Parathyroid adenoma (tissue), 2 donors: ENCODE measurements at regions not wholly inside any gene's neighbourhood (a gene's known extent, or its start where the extent isn't known, plus 50 kb on each side); places are given as distances from the start of the nearest gene placed in this dataset.

Source experiments
- H2AFZ ChIP-seq: fragments of 300-600 bp; sonication (generic); one replicate; pipeline ENCODE4 v1.7.0; 2017; ENCODE audit warnings: antibody characterized with exemption, mild to moderate bottlenecking
- H3K27ac ChIP-seq: fragments of 300-600 bp; sonication (generic); one replicate; pipeline ENCODE4 v1.7.0; 2017
- H3K27me3 ChIP-seq: fragments of 300-600 bp; sonication (generic); one replicate; pipeline ENCODE4 v1.7.0; 2017; ENCODE audit warnings: low read length; ENCODE audit not compliant: control insufficient read depth, insufficient read depth
- H3K36me3 ChIP-seq: fragments of 300-600 bp; sonication (generic); one replicate; pipeline ENCODE4 v1.7.0; 2017; ENCODE audit warnings: low read length; ENCODE audit not compliant: control insufficient read depth, insufficient read depth
- H3K4me1 ChIP-seq: fragments of 300-600 bp; sonication (generic); one replicate; pipeline ENCODE4 v1.7.0; 2017; ENCODE audit warnings: control low read depth
- H3K4me2 ChIP-seq: fragments of 300-600 bp; sonication (generic); one replicate; pipeline ENCODE4 v1.7.0; 2017; ENCODE audit warnings: low read length
- H3K4me3 ChIP-seq: fragments of 300-600 bp; sonication (generic); one replicate; pipeline ENCODE4 v1.7.0; 2017; ENCODE audit warnings: low read depth, low read length
- H3K79me2 ChIP-seq: fragments of 300-600 bp; sonication (generic); one replicate; pipeline ENCODE4 v1.7.0; 2017; ENCODE audit warnings: control low read depth
- H3K9ac ChIP-seq: fragments of 300-600 bp; sonication (generic); one replicate; pipeline ENCODE4 v1.7.0; 2017; ENCODE audit warnings: mild to moderate bottlenecking
- H3K9me3 ChIP-seq: fragments of 300-600 bp; sonication (generic); one replicate; pipeline ENCODE4 v1.7.0; 2017; ENCODE audit warnings: low read length; ENCODE audit not compliant: control insufficient read depth
- TF ChIP-seq, protein P1 (sequence below): fragments of 300-600 bp; sonication (generic); IDR thresholded peaks from one replicate; pipeline ENCODE4 v1.7.0; 2017; ENCODE audit warnings: antibody characterized with exemption, mild to moderate bottlenecking
- donor health status: primary hyperparathyroidism.

DNA sequence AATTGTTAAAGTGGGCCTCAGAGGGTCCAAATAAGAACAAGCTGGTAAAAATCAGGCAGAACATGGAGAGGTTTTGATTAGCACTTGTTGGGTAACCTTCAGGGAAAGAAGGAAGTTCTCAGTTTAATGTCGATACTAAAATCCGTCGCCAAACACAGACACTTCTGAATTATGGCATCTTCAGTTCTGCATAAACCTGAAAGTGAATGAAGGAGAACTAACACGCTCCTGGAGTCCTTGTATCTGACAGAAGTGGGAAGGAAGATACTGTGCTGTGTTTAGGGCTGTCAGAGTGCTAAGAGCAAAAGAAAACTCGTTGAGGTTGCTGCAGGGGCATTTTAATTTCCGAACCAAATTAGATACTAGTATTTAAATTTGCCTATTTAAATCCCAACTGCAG, 106.2 kb downstream of the TMA16 start:
- no peaks in the 10 kb centered on the region for H3K9me3 ChIP-seq
- H3K4me2 ChIP-seq = no peak overlapping the region
- H3K36me3 ChIP-seq = no peaks in the 10 kb centered on the region
- TF ChIP-seq, protein P1, sequence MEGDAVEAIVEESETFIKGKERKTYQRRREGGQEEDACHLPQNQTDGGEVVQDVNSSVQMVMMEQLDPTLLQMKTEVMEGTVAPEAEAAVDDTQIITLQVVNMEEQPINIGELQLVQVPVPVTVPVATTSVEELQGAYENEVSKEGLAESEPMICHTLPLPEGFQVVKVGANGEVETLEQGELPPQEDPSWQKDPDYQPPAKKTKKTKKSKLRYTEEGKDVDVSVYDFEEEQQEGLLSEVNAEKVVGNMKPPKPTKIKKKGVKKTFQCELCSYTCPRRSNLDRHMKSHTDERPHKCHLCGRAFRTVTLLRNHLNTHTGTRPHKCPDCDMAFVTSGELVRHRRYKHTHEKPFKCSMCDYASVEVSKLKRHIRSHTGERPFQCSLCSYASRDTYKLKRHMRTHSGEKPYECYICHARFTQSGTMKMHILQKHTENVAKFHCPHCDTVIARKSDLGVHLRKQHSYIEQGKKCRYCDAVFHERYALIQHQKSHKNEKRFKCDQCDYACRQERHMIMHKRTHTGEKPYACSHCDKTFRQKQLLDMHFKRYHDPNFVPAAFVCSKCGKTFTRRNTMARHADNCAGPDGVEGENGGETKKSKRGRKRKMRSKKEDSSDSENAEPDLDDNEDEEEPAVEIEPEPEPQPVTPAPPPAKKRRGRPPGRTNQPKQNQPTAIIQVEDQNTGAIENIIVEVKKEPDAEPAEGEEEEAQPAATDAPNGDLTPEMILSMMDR = no peak
- no peak overlapping the region for H3K4me3 ChIP-seq
- no peak overlapping the region for H2AFZ ChIP-seq
- no peaks in the 10 kb centered on the region for H3K4me1 ChIP-seq
- no peak overlapping the region for H3K9ac ChIP-seq
- no peaks in the 10 kb centered on the region for H3K79me2 ChIP-seq
- H3K27me3 ChIP-seq = no peaks in the 10 kb centered on the region
- H3K27ac ChIP-seq = no peak overlapping the region

DNA sequence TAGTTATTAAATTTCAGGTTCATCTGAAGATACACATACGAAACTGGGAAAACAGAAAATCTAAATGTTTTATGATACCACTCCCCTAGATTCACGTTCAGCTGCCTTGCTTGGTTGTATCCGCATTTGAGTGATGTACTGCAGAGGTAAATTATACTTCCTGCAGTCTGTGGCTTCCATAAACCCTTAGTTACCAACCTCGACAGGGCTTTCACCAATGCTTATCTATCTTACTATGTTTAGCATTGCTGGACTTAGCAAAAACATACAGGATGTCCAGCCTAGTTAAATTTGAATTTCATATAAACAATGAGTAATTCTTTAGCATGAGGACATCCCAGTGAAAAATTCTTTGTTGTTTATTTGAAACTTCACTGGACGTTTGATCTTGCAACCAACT, 108.8 kb downstream of the TMA16 start:
- TF ChIP-seq, protein P1 = no peak
- no peaks in the 10 kb centered on the region for H3K4me1 ChIP-seq
- H3K79me2 ChIP-seq = no peaks in the 10 kb centered on the region
- H3K4me2 ChIP-seq = no peak overlapping the region
- no peak overlapping the region for H3K4me3 ChIP-seq
- H3K9me3 ChIP-seq = no peaks in the 10 kb centered on the region
- no peak overlapping the region for H2AFZ ChIP-seq
- H3K27ac ChIP-seq = no peak overlapping the region
- no peaks in the 10 kb centered on the region for H3K27me3 ChIP-seq
- no peak overlapping the region for H3K9ac ChIP-seq
- H3K36me3 ChIP-seq = no peaks in the 10 kb centered on the region

DNA sequence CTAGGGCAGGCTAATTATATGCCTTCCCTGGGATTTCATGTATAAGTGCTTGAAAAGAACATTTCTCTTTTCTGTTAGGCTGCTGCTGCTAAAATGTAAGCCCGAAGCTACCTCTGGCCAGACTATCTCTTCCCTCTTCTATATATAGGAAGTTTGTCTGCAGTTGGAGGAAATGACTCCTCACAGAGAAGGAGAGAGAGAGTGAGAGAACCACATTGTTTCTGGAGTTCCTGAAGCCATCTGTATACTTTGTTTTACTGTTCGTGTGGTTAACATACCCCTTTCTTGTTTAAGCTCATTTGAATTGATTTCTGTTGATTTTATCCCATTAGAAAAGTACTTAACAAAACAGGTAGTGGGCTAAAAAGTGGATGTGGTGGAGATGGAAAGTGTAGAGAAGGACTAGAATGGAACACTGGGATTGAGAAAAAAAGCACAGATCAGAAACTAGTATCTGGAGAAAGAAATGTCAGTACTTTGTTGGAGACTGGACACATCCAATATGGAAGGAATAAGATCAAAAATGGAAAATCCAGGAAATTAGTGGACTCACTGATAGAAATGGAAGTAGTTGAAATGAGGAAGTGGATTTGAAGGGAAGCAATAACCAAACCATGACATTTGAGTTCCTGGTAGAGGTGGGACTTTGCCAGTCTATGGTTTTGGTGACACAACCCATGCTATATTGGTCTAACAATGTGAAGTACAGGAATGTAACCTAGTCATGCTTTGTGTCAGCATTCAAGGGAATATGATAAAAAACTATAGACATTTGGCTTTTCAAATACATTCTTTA, 112.6 kb downstream of the TMA16 start:
- TF ChIP-seq, protein P1 = no peak
- H3K79me2 ChIP-seq = no peaks in the 10 kb centered on the region
- H3K27ac ChIP-seq = no peak overlapping the region
- H3K9ac ChIP-seq = no peak overlapping the region
- no peaks in the 10 kb centered on the region for H3K27me3 ChIP-seq
- no peaks in the 10 kb centered on the region for H3K4me1 ChIP-seq
- H3K9me3 ChIP-seq = no peaks in the 10 kb centered on the region
- no peak overlapping the region for H3K4me2 ChIP-seq
- no peak overlapping the region for H2AFZ ChIP-seq
- no peaks in the 10 kb centered on the region for H3K36me3 ChIP-seq
- no peak overlapping the region for H3K4me3 ChIP-seq

DNA sequence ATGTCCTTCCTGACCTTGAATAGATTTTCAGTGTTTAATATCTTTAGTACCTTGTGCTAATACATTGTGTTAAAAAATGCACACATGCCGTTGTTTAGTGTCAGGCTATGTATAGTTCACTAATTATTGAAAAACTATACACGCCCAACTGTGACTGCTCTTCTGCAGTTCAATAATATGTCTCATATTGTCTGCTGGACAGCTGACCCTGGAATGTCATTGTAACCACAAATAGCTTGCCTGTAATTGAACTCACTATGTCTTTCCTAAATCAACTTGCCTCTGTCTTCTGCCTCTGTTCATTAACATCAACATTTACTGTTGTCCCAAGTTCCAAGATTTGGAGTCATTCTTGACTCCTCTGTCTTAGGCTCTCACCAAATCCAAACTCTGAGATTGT, 114.5 kb downstream of the TMA16 start:
- Histone ChIP-seq H3K9ac (no peak overlapping the region), H3K4me1 (no peaks in the 10 kb centered on the region), H3K4me2 (no peak overlapping the region), H3K4me3 (no peak overlapping the region), H3K9me3 (no peaks in the 10 kb centered on the region), H3K27me3 (no peaks in the 10 kb centered on the region), H3K27ac (no peak overlapping the region), H3K36me3 (no peaks in the 10 kb centered on the region), H3K79me2 (no peaks in the 10 kb centered on the region), H2AFZ (no peak overlapping the region)
- TF ChIP-seq, protein P1 = no peak

DNA sequence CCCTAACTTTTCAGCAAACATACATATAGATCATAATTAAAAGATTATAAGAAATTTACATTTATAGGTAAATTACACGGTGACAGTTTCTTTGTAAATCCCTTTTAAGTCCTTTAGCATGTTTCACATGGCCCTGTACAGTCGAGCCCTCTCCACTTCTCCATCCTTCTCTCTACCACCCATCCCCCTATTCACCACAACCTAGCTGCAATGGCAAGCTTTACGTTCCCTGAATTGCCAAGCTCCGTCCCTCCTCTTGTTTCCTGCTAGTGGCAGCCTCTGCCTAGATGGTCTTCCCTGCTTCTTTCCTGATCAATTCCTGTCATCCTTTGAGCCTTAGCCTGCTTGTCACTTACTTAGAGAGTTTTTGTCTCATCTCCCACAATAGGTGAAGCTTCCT, 116.2 kb downstream of the TMA16 start:
- no peaks in the 10 kb centered on the region for H3K9me3 ChIP-seq
- H3K9ac ChIP-seq = no peak overlapping the region
- H3K4me3 ChIP-seq = no peak overlapping the region
- no peaks in the 10 kb centered on the region for H3K27me3 ChIP-seq
- no peak overlapping the region for H2AFZ ChIP-seq
- H3K4me2 ChIP-seq = no peak overlapping the region
- no peaks in the 10 kb centered on the region for H3K4me1 ChIP-seq
- no peaks in the 10 kb centered on the region for H3K79me2 ChIP-seq
- H3K27ac ChIP-seq = no peak overlapping the region
- TF ChIP-seq, protein P1 = no peak
- H3K36me3 ChIP-seq = no peaks in the 10 kb centered on the region
